HAP-1 (cell line): ENCODE measurements at regions not wholly inside any gene's neighbourhood (a gene's known extent, or its start where the extent isn't known, plus 50 kb on each side); places are given as distances from the start of the nearest gene placed in this dataset.

Experiments used
- DNase-seq, 2 experiments: peaks; one replicate each; pipeline ENCODE4 v3.0.0-alpha.2; 2016 to 2020; ENCODE audit warnings: low spot score in 2 of 2
- H3K27me3 ChIP-seq: fragments of 250-450 bp; sonication (Bioruptor Pico); 2 replicates; pipeline ENCODE4 v1.5.1; 2020; ENCODE audit warnings: low read depth, mild to moderate bottlenecking, moderate library complexity
- H3K36me3 ChIP-seq: fragments of 250-450 bp; sonication (Bioruptor Pico); replicated peaks from 2 replicates; pipeline ENCODE4 v1.5.1; 2020; ENCODE audit warnings: mild to moderate bottlenecking
- H3K4me1 ChIP-seq: fragments of 250-450 bp; sonication (Bioruptor Pico); 2 replicates; pipeline ENCODE4 v1.5.1; 2020; ENCODE audit warnings: mild to moderate bottlenecking
- H3K4me3 ChIP-seq: fragments of 250-450 bp; sonication (Bioruptor Pico); 2 replicates; pipeline ENCODE4 v1.5.1; 2020; ENCODE audit warnings: mild to moderate bottlenecking, moderate library complexity
- H3K9me3 ChIP-seq: fragments of 250-450 bp; sonication (Bioruptor Pico); 2 replicates; pipeline ENCODE4 v1.5.1; 2020; ENCODE audit warnings: mild to moderate bottlenecking, moderate library complexity
- in situ Hi-C: fragments of 300-500 bp; cut with MboI; formaldehyde crosslinking; loops from 3 replicates; pipeline ENCODE4 v1.14.3; 2020; ENCODE audit warnings: low sequenced_read_pairs, inconsistent platforms, mixed read lengths

DNA sequence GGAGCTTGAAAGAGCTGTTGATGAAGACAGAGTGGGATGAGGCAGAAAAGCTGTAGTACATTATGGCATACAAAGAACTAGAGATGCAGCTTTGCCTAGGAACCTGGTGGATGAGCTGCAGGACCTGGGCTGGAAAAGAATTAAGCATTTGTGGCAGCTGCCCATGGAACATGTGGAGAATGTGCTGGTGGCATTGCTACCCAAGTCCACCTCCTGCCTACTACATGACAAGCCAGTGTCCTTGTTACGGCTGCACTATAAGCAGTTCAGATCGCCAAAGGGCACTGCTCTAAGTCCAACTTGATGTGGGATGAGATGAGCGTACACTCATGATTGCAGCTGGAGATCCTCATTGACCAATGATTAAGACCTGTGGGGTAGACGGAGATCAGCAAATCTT, 81.1 kb upstream of the ADPGK start:
- Histone ChIP-seq H3K36me3 (no peaks in the 10 kb centered on the region), H3K9me3 (no peaks in the 10 kb centered on the region), H3K27me3 (peaks cover 11% of the 10 kb centered on the region; the same call in 1 of the 2 replicates), H3K4me3 (no peak overlapping the region), H3K4me1 (no peaks in the 10 kb centered on the region)
- in situ Hi-C loops: no loop called here
- DNase-seq: no peak

DNA sequence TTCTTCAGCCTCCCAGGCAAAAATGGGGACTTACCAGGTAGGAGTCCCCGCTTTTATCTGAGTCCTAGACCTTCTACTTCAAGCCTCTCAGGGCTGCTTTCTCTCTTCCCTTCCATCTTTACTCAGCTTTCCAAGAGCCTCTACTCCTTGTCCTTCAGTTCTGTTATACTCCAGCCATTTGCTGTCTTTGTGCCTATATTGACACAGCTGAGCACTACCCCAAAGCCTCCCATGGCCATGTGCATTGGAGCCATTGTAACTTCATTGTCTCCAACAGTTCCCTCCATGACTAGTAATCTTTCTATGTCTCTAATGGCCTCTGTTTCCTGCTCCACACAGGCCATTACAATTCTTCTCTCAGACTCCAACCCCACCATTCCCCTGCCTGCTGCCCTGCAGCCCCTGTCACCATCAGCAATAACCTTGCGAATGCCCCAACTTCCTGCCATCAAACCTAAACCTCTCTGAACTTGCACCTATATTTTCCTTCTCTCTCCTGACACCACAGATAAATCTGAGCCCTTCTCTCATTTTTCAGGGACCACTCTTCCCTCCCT, 77.9 kb upstream of the ADPGK start:
- no peaks in the 10 kb centered on the region for H3K4me1 ChIP-seq
- H3K36me3 ChIP-seq: no peaks in the 10 kb centered on the region
- H3K27me3 ChIP-seq: peaks cover 11% of the 10 kb centered on the region
- H3K4me3 ChIP-seq: no peak overlapping the region
- no peaks in the 10 kb centered on the region for H3K9me3 ChIP-seq
- DNase-seq: no peak
- in situ Hi-C loops: no loop called here

DNA sequence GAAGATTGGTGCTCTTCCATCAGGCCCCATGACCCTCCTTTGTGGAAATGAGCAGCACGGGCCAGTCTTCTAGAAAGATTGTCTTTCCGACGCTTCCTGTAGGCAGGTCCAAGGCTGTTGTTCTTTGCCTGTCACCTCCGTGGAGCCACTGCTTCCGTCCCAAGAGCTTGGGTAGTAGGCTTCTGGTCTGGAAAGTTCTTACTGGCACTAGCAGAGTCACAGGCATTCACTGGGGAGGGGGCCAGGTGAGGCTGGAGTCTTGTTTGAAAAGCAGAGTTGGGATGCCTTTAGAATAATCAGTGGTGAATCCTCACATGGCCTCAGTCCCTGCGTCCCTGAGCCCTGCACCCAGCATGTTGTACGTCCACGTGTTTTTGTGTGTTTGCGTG, 76.2 kb upstream of the ADPGK start:
- in situ Hi-C loops: no loop called here
- H3K9me3 ChIP-seq: no peaks in the 10 kb centered on the region
- DNase-seq: peak in 1 of 2 experiments; percentile 7
- no peaks in the 10 kb centered on the region for H3K36me3 ChIP-seq
- H3K27me3 ChIP-seq: peaks cover 11% of the 10 kb centered on the region
- no peak overlapping the region for H3K4me3 ChIP-seq
- no peaks in the 10 kb centered on the region for H3K4me1 ChIP-seq

DNA sequence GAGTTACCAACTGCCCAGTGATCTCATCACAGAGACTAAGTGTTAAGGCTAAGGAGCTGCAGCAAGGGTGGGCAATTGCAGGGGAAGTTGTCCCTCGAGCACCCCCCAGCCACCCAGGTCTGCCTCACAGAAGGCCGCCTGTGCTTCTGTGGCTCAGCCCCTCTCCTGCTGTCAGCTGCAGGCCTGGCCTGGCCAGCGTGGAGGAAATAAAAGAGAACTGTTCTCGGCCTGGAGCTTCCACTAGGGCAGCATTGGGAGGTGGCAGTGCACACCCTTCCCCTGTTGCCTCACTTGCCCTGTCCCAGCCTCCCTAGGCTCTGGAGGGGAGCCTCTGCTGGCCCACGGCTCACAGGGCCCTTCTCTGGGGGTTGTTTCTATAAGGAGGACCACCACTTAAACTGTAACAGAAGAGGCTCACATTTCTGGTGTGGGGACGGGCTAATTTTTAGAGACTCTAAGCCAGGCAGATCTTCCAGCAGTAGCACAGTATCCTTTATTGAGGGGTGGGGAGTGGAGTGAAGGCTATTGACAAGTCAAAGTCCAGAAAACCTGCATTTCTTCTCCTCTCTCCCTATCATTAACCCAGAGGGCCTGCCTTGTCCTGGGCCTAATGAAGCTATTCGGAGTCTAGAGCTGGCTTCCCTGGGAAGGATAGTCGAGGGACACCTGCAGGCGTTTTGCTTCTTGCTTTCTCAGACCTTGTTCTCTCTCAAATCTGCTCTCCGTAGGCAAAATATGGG, 75.6 kb upstream of the ADPGK start:
- peak in 1 of 2 experiments; percentile 7 for DNase-seq
- Histone ChIP-seq H3K4me3 (no peak overlapping the region), H3K36me3 (no peaks in the 10 kb centered on the region), H3K9me3 (no peaks in the 10 kb centered on the region), H3K4me1 (no peaks in the 10 kb centered on the region), H3K27me3 (peaks cover 11% of the 10 kb centered on the region)
- in situ Hi-C loops: no loop called here

DNA sequence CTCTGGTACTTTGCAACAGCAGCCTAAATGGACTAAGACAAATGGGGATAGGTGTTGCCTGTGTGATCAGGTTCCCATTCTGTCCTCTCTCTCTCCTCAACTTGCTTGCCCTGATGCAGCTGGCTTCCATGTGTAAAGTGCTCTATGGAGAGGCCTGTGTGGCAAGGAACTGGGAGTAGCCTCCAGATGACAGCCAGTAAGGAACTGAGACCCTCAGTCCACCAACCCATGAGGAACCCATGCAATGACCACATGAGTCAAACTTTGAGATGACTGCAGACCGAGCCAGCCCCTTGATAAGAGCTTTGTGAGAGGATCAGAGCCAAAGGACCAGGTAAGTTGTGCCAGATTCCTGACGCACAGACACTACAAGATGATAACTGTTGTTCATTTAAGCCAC, 74.6 kb upstream of the ADPGK start:
- H3K36me3 ChIP-seq: no peaks in the 10 kb centered on the region
- peak in 1 of 2 experiments; percentile 2 for DNase-seq
- in situ Hi-C loops: no loop called here
- peaks cover 7% of the 10 kb centered on the region for H3K27me3 ChIP-seq
- no peak overlapping the region for H3K4me3 ChIP-seq
- H3K4me1 ChIP-seq: no peaks in the 10 kb centered on the region
- H3K9me3 ChIP-seq: no peaks in the 10 kb centered on the region

DNA sequence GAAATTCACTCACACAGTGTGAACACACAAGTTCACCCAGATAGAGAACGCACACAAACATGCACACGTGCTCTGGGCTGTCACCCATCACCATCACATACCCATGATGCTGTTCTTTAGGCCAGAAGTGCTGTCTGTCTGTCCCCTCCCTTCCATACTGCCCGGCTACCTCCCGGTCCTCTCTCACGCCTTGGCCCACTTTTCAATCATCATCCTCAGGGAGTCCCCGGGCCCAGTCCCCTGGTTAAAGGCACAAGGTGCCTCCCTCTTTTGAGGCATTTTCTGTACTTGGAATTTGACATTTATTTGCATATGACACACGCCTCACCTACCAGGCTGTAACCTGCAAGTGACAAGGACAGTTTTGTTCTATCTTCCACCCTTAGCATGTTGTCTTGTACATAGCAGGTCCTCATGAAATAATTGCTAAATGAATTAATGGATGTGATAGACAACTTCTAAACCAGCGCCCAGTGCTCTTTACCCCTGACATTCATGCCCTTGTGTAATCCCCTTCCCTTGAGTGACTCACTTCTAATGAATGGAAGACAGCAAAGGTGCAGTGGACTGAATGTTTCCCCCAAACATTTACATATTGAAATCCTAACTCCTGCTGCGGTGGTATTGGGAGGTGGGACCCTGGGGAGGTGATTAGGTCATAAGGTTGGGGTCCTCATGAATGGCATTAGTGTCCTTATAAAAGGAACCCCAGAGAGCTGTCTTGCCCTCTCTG, 73.9 kb upstream of the ADPGK start:
- no peaks in the 10 kb centered on the region for H3K9me3 ChIP-seq
- no peaks in the 10 kb centered on the region for H3K36me3 ChIP-seq
- DNase-seq: peak in 1 of 2 experiments; percentile 5
- in situ Hi-C loops: no loop called here
- H3K4me3 ChIP-seq: no peak overlapping the region
- H3K27me3 ChIP-seq: peaks cover 7% of the 10 kb centered on the region
- H3K4me1 ChIP-seq: no peaks in the 10 kb centered on the region

DNA sequence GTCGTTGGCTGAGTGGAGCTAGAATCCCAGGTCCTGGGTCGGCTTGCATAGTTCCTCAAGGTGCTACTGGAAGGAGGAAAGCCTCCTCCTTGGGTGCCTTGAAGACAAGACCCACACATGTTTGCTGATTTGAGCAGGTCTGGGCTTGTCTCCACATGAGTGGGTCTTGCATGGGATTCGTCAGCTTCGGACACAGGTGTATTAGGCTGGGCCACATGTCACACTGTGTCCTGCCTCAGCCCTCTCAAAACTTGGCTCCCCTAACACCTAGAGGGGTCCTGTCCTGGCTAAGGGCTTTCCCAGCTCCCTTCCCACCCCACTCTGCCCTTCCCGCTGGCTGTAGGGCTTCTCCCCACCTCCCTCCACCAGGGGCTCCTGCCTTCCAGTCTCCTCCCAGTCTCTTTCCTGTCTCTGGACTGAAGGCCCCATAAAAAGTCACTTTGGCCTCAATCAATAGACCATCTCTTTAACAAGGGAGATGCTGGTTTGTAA, 73.0 kb upstream of the ADPGK start:
- H3K9me3 ChIP-seq: no peaks in the 10 kb centered on the region
- DNase-seq: peak in 1 of 2 experiments; percentile 11
- in situ Hi-C loops: no loop called here
- H3K4me1 ChIP-seq: no peaks in the 10 kb centered on the region
- peaks cover 6% of the 10 kb centered on the region for H3K27me3 ChIP-seq
- no peaks in the 10 kb centered on the region for H3K36me3 ChIP-seq
- no peak overlapping the region for H3K4me3 ChIP-seq

DNA sequence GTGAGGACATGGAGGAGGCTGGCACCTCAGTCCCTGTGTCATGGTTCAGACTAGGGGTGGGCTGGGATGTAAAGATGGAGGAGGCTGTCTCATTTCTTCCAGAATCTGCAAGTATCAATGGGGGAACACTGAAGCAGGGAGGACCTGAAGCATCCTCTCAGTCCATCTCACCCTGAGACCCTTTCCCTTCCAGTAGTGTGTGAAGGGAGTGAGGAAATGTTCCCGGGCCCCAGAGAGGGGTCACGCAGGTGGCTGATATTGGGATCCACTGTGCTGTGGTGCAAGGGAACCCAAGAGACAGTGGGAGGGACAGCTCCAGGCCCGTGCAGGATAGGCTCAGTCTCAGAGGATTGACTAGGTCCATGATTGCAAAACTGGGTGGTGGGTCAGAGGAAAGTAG, 72.2 kb upstream of the ADPGK start:
- no peak overlapping the region for H3K4me3 ChIP-seq
- H3K27me3 ChIP-seq: peaks cover 4% of the 10 kb centered on the region
- peak in 1 of 2 experiments; percentile 7 for DNase-seq
- no peaks in the 10 kb centered on the region for H3K4me1 ChIP-seq
- in situ Hi-C loops: no loop called here
- no peaks in the 10 kb centered on the region for H3K36me3 ChIP-seq
- no peaks in the 10 kb centered on the region for H3K9me3 ChIP-seq

DNA sequence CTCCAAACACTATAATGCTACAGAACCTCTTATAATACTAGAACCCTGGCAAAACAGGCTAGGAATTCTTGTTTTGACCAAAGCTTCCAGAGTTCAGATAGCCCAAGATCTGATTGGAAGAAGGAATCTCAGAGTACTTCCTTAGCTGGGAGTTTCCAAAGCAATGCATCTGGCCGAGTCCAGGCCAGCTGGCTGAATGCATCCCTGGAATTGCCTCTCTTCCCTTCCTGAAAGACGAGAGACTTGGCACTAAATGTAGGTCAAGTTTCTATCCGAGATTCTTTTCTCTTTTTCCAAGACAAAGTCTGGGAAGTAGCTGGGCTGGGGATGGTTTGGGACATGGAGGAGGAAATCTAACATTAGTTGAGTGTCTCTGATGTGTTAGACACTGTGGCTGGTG, 68.7 kb upstream of the ADPGK start:
- no peak overlapping the region for H3K4me3 ChIP-seq
- in situ Hi-C loops: no loop called here
- no peak for DNase-seq
- H3K36me3 ChIP-seq: no peaks in the 10 kb centered on the region
- H3K27me3 ChIP-seq: peaks cover 28% of the 10 kb centered on the region
- H3K9me3 ChIP-seq: no peaks in the 10 kb centered on the region
- H3K4me1 ChIP-seq: no peaks in the 10 kb centered on the region

DNA sequence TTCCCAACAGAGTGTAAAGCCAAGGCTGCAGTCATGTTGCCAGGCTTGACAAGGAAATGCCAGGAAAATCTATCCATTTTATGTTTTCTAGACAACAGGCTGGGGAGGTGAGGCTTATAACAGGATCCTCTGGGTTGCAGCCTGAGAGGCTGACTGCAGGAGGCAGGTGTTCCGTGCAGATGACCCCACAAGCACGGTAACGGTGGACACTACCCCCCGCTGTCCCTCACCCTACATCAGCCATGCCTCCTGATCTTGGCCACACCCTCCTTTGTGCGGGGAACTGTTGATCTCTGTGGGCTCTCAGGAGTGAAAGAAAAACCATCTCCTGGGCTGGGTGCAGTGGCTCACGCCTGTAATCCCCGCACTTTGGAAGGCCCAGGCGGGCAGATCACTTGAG, 68.0 kb upstream of the ADPGK start:
- Histone ChIP-seq H3K9me3 (no peaks in the 10 kb centered on the region), H3K36me3 (no peaks in the 10 kb centered on the region), H3K4me3 (no peak overlapping the region), H3K27me3 (peaks cover 28% of the 10 kb centered on the region), H3K4me1 (no peaks in the 10 kb centered on the region)
- in situ Hi-C loops: no loop called here
- DNase-seq: no peak

DNA sequence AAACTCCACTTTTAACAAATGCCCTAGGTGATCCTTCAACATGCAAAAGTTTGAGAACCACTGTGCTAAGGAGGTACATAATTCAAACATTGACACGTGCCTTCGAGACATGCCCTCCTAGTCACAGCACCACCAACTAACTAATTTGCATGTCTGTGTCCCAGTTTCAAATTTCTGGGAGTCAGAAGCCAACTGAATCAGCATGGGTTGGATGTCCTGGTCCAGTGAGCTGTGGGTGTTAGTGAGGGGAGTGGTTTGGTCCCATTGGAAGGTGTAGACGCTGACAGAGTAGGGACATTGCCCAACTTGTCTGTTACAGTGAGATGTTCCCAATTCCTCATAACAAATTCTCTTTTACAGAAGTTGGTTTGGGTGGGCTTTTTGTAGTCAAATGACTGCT, 67.3 kb upstream of the ADPGK start:
- Histone ChIP-seq H3K4me3 (no peak overlapping the region), H3K9me3 (no peaks in the 10 kb centered on the region), H3K4me1 (no peaks in the 10 kb centered on the region), H3K27me3 (peaks cover 28% of the 10 kb centered on the region), H3K36me3 (no peaks in the 10 kb centered on the region)
- no peak for DNase-seq
- in situ Hi-C loops: no loop called here

DNA sequence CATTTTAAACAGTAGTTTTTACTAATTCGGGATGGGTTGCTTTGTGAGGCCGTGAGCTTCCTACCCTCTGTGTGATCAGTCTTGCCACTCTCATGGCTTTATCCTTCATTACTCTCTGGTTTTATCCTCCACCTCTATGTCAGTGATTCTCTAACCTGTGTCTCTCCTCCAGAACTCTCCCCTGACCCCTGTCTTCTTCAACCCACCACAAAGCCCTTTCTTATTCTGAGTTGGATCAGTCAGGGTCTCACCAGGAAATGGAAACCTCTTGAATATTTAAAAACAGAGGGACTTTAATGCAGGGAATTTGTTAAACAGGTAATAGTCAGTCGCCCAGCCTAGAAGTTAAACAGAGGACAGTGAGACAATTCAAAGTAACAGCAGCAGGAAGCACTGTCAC, 64.2 kb upstream of the ADPGK start:
- Histone ChIP-seq H3K36me3 (no peaks in the 10 kb centered on the region), H3K4me1 (no peaks in the 10 kb centered on the region), H3K27me3 (peaks cover 31% of the 10 kb centered on the region), H3K4me3 (no peak overlapping the region), H3K9me3 (no peaks in the 10 kb centered on the region)
- no peak for DNase-seq
- in situ Hi-C loops: no loop called here

DNA sequence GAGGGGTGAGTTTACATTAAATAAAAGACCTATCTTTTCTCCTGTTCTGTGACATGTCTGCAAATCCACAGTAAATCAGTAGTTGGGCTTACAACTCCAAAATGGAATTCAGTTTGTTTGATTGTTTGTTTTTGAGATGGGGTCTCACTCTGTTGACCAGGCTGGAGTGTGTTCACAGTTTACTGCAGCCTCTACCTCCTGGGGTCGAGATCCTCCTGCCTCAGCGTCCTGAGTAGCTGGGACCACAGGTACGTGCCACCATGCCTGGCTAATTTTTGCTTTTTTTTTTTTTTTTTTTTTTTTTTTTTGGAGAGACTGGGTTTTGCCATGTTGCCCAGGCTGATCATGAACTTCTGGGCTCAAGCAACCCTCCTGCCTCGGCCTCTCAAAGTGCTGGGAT, 63.5 kb upstream of the ADPGK start:
- in situ Hi-C loops: no loop called here
- no peak overlapping the region for H3K4me3 ChIP-seq
- H3K4me1 ChIP-seq: no peaks in the 10 kb centered on the region
- H3K9me3 ChIP-seq: no peaks in the 10 kb centered on the region
- DNase-seq: no peak
- peaks cover 36% of the 10 kb centered on the region for H3K27me3 ChIP-seq
- H3K36me3 ChIP-seq: no peaks in the 10 kb centered on the region

DNA sequence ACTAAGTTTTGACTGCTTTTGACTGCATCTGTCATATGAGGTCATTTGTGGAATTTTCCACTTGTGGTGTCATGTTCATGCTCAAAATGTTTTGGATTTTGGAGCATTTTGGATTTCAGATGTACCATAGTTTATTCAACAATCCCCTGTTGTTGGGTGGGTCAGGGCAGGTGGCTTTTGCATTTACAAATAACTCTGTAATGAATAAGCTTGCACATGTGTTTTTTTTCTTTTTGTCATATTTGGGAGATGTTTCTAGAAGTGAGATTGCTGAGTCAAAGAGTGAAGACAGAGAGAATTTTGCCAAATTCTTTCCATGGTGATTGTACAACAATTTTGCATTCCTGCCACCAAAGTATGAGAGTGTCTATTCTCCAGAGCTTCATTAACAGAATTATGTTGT, 62.4 kb upstream of the ADPGK start:
- Histone ChIP-seq H3K9me3 (no peaks in the 10 kb centered on the region), H3K27me3 (peaks cover 44% of the 10 kb centered on the region), H3K4me1 (no peaks in the 10 kb centered on the region), H3K4me3 (no peak overlapping the region), H3K36me3 (no peaks in the 10 kb centered on the region)
- DNase-seq: no peak
- in situ Hi-C loops: no loop called here
